ENCODE measurements at regions not wholly inside any gene's neighbourhood (a gene's known extent, or its start where the extent isn't known, plus 50 kb on each side); places are given as distances from the start of the nearest gene placed in this dataset.

DNA sequence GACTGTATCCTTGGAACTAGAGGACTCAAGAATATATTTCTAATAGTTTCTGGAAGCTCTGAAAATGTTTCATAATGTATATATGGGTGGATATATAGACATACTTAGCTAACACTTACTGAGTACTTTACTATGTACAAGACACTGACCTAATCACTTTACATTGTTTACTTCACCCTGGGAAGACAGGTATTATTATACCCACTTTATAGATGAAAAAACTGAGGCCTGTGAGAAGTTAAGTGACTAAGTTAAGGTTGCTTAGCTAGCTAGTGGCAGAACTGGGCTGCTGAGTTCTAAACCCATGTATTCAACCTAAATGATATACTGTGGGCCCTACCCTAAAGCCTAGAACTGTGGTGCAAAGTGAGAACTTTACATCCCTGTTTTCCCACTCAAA, 79.1 kb upstream of the SSTR1 start:
- TF ChIP-seq, protein P1, sequence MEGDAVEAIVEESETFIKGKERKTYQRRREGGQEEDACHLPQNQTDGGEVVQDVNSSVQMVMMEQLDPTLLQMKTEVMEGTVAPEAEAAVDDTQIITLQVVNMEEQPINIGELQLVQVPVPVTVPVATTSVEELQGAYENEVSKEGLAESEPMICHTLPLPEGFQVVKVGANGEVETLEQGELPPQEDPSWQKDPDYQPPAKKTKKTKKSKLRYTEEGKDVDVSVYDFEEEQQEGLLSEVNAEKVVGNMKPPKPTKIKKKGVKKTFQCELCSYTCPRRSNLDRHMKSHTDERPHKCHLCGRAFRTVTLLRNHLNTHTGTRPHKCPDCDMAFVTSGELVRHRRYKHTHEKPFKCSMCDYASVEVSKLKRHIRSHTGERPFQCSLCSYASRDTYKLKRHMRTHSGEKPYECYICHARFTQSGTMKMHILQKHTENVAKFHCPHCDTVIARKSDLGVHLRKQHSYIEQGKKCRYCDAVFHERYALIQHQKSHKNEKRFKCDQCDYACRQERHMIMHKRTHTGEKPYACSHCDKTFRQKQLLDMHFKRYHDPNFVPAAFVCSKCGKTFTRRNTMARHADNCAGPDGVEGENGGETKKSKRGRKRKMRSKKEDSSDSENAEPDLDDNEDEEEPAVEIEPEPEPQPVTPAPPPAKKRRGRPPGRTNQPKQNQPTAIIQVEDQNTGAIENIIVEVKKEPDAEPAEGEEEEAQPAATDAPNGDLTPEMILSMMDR (IDR thresholded peaks at IDR 0.05) = no peak
- no peak for TF ChIP-seq POLR2A (IDR thresholded peaks at IDR 0.05)
- TF ChIP-seq POLR2AphosphoS5 (IDR thresholded peaks at IDR 0.05) = no peak

Measured in upper lobe of left lung (tissue), 4 donors.